GM12874 (cell line): ENCODE measurements at regions not wholly inside any gene's neighbourhood (a gene's known extent, or its start where the extent isn't known, plus 50 kb on each side); places are given as distances from the start of the nearest gene placed in this dataset.

Experiments
- TF ChIP-seq, protein P1 (sequence below): IDR thresholded peaks from 2 replicates; pipeline ENCODE4 v1.5.1; 2011; ENCODE audit warnings: low read depth, mild to moderate bottlenecking, control low read depth, low read length, moderate library complexity; ENCODE audit not compliant: insufficient read depth

GRCh38 chr15:26191193-26191592 lies 328.1 kb upstream of the ATP10A start:
- TF ChIP-seq, protein P1, sequence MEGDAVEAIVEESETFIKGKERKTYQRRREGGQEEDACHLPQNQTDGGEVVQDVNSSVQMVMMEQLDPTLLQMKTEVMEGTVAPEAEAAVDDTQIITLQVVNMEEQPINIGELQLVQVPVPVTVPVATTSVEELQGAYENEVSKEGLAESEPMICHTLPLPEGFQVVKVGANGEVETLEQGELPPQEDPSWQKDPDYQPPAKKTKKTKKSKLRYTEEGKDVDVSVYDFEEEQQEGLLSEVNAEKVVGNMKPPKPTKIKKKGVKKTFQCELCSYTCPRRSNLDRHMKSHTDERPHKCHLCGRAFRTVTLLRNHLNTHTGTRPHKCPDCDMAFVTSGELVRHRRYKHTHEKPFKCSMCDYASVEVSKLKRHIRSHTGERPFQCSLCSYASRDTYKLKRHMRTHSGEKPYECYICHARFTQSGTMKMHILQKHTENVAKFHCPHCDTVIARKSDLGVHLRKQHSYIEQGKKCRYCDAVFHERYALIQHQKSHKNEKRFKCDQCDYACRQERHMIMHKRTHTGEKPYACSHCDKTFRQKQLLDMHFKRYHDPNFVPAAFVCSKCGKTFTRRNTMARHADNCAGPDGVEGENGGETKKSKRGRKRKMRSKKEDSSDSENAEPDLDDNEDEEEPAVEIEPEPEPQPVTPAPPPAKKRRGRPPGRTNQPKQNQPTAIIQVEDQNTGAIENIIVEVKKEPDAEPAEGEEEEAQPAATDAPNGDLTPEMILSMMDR, result no peak

GRCh38 chr15:26182441-26182840 lies 319.3 kb upstream of the ATP10A start:
- TF ChIP-seq, protein P1, result no peak

GRCh38 chr15:26179906-26180305 lies 316.8 kb upstream of the ATP10A start:
- TF ChIP-seq, protein P1, result no peak

DNA sequence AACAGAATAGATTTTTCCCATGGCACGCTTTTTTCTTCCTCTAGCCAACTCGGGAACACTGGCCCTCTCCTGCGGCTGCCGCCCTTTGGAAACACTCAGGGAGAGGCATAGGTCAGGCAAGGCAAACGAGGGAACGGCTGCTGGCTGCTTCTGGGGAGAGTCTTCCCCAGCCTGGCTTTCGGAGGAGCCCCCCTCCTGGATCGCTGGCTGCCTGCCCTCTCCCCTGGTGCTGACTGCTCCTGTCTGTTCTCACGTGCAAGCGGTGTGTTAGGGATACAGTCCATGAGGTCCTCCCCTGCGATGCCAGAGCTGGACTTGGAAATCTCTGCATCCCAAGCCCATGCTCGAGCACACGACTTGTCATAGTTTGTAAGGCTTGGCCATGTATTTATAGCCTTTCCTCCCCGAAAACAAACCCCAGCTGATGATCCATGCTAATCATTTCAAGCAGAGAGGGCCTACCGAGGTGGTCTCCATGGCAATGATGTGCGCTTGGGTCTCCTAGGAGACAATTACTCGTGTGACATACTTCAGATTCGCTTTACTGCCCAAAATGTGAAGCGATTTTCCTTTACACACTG lies 315.6 kb upstream of the ATP10A start:
- TF ChIP-seq, protein P1, result no peak

DNA sequence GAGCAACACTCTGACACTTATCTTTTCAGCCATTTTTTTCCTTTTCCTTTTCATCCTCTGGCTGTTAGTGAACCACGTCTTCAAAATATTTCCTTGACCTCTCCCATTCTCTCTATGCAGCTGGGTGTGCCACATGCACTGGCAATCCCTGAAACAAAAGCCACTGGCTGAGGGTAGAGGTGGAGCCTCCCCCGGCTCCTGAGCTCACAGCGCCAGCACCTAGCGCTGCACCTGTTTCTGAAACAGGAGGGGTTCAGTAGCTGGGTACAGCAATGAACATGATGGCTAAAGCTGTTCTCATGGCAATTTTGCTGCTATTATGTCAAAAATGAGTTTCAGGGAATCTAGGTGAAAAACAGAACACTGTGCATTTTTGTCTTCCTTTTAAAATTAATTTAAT lies 314.7 kb upstream of the ATP10A start:
- TF ChIP-seq, protein P1, result no peak

DNA sequence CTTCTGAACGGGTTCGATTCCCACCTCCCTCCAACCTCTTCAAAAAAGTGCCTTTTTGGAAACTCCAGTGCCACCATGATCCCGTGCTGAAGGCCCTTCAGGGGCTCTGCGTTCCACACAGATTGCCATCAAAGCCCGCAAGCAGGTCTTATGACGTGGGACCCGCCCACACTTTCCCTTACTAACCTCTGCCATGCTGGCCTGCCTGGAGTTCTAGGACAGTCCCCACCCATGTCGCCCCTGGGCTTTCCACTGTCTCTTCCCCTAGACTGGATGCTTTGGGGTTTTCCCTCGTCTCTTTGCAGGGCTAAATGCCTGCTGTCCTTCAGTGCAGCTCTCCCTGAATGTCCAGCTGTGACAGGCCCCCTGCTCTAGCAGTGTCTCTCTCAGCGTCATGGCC lies 313.7 kb upstream of the ATP10A start:
- TF ChIP-seq, protein P1, result no peak

DNA sequence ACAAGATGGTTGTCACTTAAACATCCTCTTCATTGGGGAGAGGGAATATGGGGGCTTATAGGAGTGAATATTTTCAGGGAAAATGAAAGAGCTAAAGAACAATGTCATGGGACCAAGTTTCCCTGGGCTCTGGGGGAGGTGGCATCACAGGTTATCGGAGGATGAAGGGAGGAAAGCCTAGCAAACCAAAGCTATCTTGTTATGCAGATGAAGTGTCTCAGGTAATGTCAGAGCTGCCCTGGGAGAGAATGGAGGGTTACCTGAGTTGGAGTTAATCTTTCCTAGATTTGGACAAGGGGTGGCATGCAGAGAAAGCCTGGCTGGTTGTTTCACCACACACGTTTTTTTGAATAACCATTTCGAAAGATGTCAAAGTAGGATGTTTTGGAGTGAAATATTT lies 308.1 kb upstream of the ATP10A start:
- TF ChIP-seq, protein P1, result no peak

GRCh38 chr15:26166429-26166828 lies 303.3 kb upstream of the ATP10A start:
- TF ChIP-seq, protein P1, result no peak
